Fibroblast of pulmonary artery (primary cell): ENCODE measurements at regions not wholly inside any gene's neighbourhood (a gene's known extent, or its start where the extent isn't known, plus 50 kb on each side); places are given as distances from the start of the nearest gene placed in this dataset.
A peak's percentile ranks its signal among the peaks of the same experiment; 100 is the strongest.

Experiments used
- DNase-seq: peaks from one replicate; pipeline ENCODE4 v3.0.0-alpha.2; 2010; ENCODE audit warnings: low read depth
- H3K4me3 ChIP-seq: replicated peaks from 2 replicates; pipeline ENCODE4 v1.5.1; 2011; ENCODE audit warnings: low read depth, mild to moderate bottlenecking, control low read depth, low read length, moderate library complexity
- CTCF ChIP-seq: IDR thresholded peaks from 2 replicates; pipeline ENCODE4 v1.5.1; 2011; ENCODE audit warnings: mild to moderate bottlenecking, control low read depth, low read length, inconsistent platforms; ENCODE audit errors: missing control alignments

- no peak for DNase-seq
- H3K4me3 ChIP-seq = no peak overlapping the region
- TF ChIP-seq CTCF = no peak
These were observed 78.1 kb upstream of the SLC38A11 start for GRCh38 chr2:165033402-165033801.

GRCh38 chr2:165032559-165032958 lies 77.2 kb upstream of the SLC38A11 start:
- no peak for DNase-seq
- no peak for TF ChIP-seq CTCF
- H3K4me3 ChIP-seq = no peak overlapping the region

- no peak for TF ChIP-seq CTCF
- no peak for DNase-seq
These were observed 68.9 kb upstream of the SLC38A11 start for GRCh38 chr2:165024199-165024598.

GRCh38 chr2:165022781-165023180 lies 67.5 kb upstream of the SLC38A11 start:
- DNase-seq = no peak
- H3K4me3 ChIP-seq = no peak overlapping the region
- TF ChIP-seq CTCF = no peak

More at GRCh38 chr2:165024199-165024598, 68.9 kb upstream of the SLC38A11 start:
- no peak overlapping the region for H3K4me3 ChIP-seq

- no peak overlapping the region for H3K4me3 ChIP-seq
- DNase-seq = no peak
These were observed 62.8 kb upstream of the SLC38A11 start for GRCh38 chr2:165017966-165018596.

GRCh38 chr2:165016772-165017411 lies 61.6 kb upstream of the SLC38A11 start:
- no peak overlapping the region for H3K4me3 ChIP-seq
- DNase-seq = peak; percentile 54
- peak; percentile 80 for TF ChIP-seq CTCF

More at GRCh38 chr2:165017966-165018596, 62.8 kb upstream of the SLC38A11 start:
- no peak for TF ChIP-seq CTCF
